HCT116 (cell line): ENCODE measurements at regions not wholly inside any gene's neighbourhood (a gene's known extent, or its start where the extent isn't known, plus 50 kb on each side); places are given as distances from the start of the nearest gene placed in this dataset.
"Not testable (repeated sequence)": the region's sequence is repeated elsewhere in the genome, so short reads cannot be mapped to it uniquely, and the experiment has no call there.

ENCODE experiments used
- ATAC-seq: fragments of 200-7000 bp; cut with Tn5 transposase; 2 replicates; pipeline ENCODE4 v1.9.1; 2020; ENCODE audit warnings: mild to moderate bottlenecking, moderate library complexity
- BruUV-seq: library from RNA; stranded (reverse); fragments of 400-500 nt; replicated peaks from 2 replicates; lab custom pipeline; 2021; lab: Mats Ljungman, UMichigan
- CTCF ChIA-PET: fragments of 300-600 bp; sonication (Branson Sonifier 250); formaldehyde crosslinking; loops from one replicate; lab custom pipeline; 2021; ENCODE audit warnings: antibody characterized with exemption; lab: Charles Lee
- POLR2A ChIA-PET: fragments of 300-600, 350-600 bp; sonication (Branson Sonifier 250); formaldehyde crosslinking; loops from one replicate; lab custom pipeline; 2021; ENCODE audit warnings: antibody characterized with exemption; lab: Charles Lee
- RAD21 ChIA-PET, 2 experiments: fragments of 300-600 bp; sonication (Branson Sonifier 250); formaldehyde crosslinking; loops; one replicate each; lab custom pipeline; 2023; ENCODE audit warnings: low total read pairs in 2 of 2; ENCODE audit not compliant: uncharacterized antibody in 2 of 2, unreplicated experiment in 2 of 2, low non-redundant PET in 1 of 2; lab: Charles Lee
- DNase-seq: peaks from one replicate; pipeline ENCODE4 v3.0.0-alpha.2; 2010; ENCODE audit warnings: low read depth, low spot score
- H2AFZ ChIP-seq: fragments of 200-600 bp; shearing (Covaris generic), sonication (generic); 2 replicates; pipeline ENCODE4 v1.6.1; 2017; ENCODE audit warnings: low read depth, mixed run types, mixed read lengths, antibody characterized with exemption, low read length; ENCODE audit not compliant: poor library complexity, severe bottlenecking
- H3K27ac ChIP-seq: 2 replicates; pipeline ENCODE4 v1.5.1; 2012; ENCODE audit warnings: low read depth, low read length
- H3K27me3 ChIP-seq: fragments of 200-600 bp; sonication (generic); 2 replicates; pipeline ENCODE4 v1.6.1; 2016; ENCODE audit warnings: mixed run types, low read length, mixed read lengths; ENCODE audit not compliant: insufficient read depth
- H3K36me3 ChIP-seq, 2 experiments: fragments of 200-500 bp in 1 of 2; fragments of 200-600 bp in 1 of 2; sonication (Bioruptor generic) in 1 of 2; sonication (generic) in 1 of 2; 2 replicates each; pipeline versions ENCODE4 v1.5.1 to v1.6.1; 2014 to 2016; ENCODE audit warnings: low read length in 2 of 2, inconsistent platforms in 1 of 2, mixed read lengths in 1 of 2, mixed run types in 1 of 2; ENCODE audit not compliant: insufficient read depth in 2 of 2, control insufficient read depth in 1 of 2
- H3K4me1 ChIP-seq, 2 experiments: fragments of 200-600 bp in 1 of 2; sonication (generic) in 1 of 2; 2 replicates each; pipeline versions ENCODE4 v1.5.1 to v1.6.1; 2012 to 2017; ENCODE audit warnings: low read length in 2 of 2, inconsistent platforms in 1 of 2, mild to moderate bottlenecking in 1 of 2, mixed read lengths in 1 of 2, mixed run types in 1 of 2, moderate library complexity in 1 of 2; ENCODE audit not compliant: insufficient read depth in 2 of 2, control insufficient read depth in 1 of 2
- H3K4me2 ChIP-seq: fragments of 200-600 bp; sonication (generic); 2 replicates; pipeline ENCODE4 v1.6.1; 2017; ENCODE audit warnings: mixed run types, low read length, mixed read lengths
- H3K4me3 ChIP-seq, 2 experiments: fragments of 200-600 bp in 1 of 2; sonication (generic) in 1 of 2; replicated peaks in 1 of 2; 2 replicates each; pipeline ENCODE4 v1.5.1; 2011 to 2016; ENCODE audit warnings: low read length in 2 of 2, control low read depth in 1 of 2, low read depth in 1 of 2, mild to moderate bottlenecking in 1 of 2, mixed read lengths in 1 of 2, mixed run types in 1 of 2
- H3K79me2 ChIP-seq: fragments of 200-600 bp; sonication (generic); 2 replicates; pipeline ENCODE4 v1.6.1; 2017; ENCODE audit warnings: mild to moderate bottlenecking, mixed run types, low read length, moderate library complexity, mixed read lengths; ENCODE audit not compliant: insufficient read depth
- H3K9ac ChIP-seq: fragments of 200-600 bp; sonication (generic); 2 replicates; pipeline ENCODE4 v1.6.1; 2016; ENCODE audit warnings: low read length, mixed read lengths
- H3K9me2 ChIP-seq: fragments of 200-600 bp; sonication (generic), shearing (Covaris generic); 2 replicates; pipeline ENCODE4 v1.6.1; 2017; ENCODE audit warnings: mixed run types, mild to moderate bottlenecking, moderate library complexity; ENCODE audit not compliant: insufficient read depth
- H3K9me3 ChIP-seq, 2 experiments: fragments of 200-500 bp in 1 of 2; fragments of 200-600 bp in 1 of 2; sonication (Bioruptor generic) in 1 of 2; sonication (generic) in 1 of 2; 2 replicates each; pipeline ENCODE4 v1.6.1; 2014 to 2017; ENCODE audit warnings: low read length in 2 of 2, mixed read lengths in 2 of 2, inconsistent platforms in 1 of 2, low read depth in 1 of 2, mild to moderate bottlenecking in 1 of 2, mixed run types in 1 of 2, moderate library complexity in 1 of 2; ENCODE audit not compliant: control insufficient read depth in 1 of 2, insufficient read depth in 1 of 2
- H4K20me1 ChIP-seq: fragments of 200-600 bp; sonication (generic), shearing (Covaris generic); 2 replicates; pipeline ENCODE4 v1.6.1; 2017; ENCODE audit warnings: mixed run types, mild to moderate bottlenecking, moderate library complexity; ENCODE audit not compliant: insufficient read depth
- EZH2phosphoT487 ChIP-seq: fragments of 200-600 bp; IDR thresholded peaks from 2 replicates; pipeline ENCODE4 v1.6.1; 2018; ENCODE audit warnings: antibody characterized with exemption, borderline replicate concordance
- JUND ChIP-seq: IDR thresholded peaks from 2 replicates; pipeline ENCODE4 v1.6.1; 2012
- RAD21 ChIP-seq: IDR thresholded peaks from 2 replicates; pipeline ENCODE4 v1.6.1; 2012; ENCODE audit warnings: low read depth, mild to moderate bottlenecking
- SIN3A ChIP-seq: IDR thresholded peaks from 2 replicates; pipeline ENCODE4 v1.6.1; 2012; ENCODE audit warnings: low read depth
- ZNF274 ChIP-seq: fragments of 200-500 bp; sonication (Bioruptor generic); IDR thresholded peaks from 2 replicates; pipeline ENCODE4 v1.6.1; 2014; ENCODE audit warnings: mild to moderate bottlenecking, low read depth, low read length, inconsistent platforms
- intact Hi-C: fragments of 100-400 bp; cut with micrococcal nuclease; formaldehyde crosslinking; loops from 2 replicates; pipeline ENCODE4 v1.10.0; 2022
- TF ChIP-seq, protein P1 (sequence below): IDR thresholded peaks from 2 replicates; pipeline ENCODE4 v1.6.1; 2012
- TF ChIP-seq, protein P2 (sequence below): IDR thresholded peaks from 2 replicates; pipeline ENCODE4 v1.6.1; 2012
- TF ChIP-seq, protein P3 (sequence below), 3 experiments: fragments of 200-600 bp in 1 of 3; sonication (generic) in 1 of 3; IDR thresholded peaks in 2 of 3; conservative IDR thresholded peaks in 1 of 3; 2 replicates each; pipeline ENCODE4 v1.5.1; 2012 to 2017; ENCODE audit warnings: low read depth in 2 of 3, low read length in 2 of 3, antibody characterized with exemption in 1 of 3, borderline replicate concordance in 1 of 3, control low read depth in 1 of 3, mild to moderate bottlenecking in 1 of 3, mixed read lengths in 1 of 3, mixed run types in 1 of 3, moderate library complexity in 1 of 3; ENCODE audit not compliant: insufficient read depth in 1 of 3

DNA sequence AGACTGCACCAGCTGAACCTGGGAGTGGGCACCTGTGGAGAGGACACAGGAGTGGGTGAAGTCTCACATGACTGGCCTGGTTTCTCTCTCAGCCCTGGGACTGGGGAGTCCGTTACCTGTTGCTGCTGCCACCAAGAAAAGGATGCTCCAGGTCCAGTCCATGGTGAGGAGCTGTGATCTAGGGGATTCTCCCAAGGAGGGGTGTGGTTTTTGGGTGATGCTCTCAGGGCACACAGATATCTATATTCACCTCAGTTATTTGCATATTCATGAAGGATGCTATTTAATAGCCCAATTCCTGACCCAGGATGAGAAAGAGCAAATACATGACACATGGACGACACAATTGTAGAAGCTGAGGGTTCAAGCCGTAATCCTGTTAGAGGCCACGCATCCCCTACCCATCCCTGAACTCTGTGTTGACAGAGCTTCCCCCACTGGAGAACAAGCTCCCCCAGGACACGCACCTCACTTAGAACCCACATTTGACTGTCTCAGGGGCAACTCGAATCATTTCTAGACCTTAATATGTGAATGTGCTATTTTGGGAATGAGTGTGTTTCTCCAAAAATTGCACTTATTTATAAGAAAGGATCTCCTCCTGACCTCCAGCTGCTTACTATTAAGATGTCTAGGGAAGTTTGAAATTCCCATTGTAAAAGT lies 658.9 kb downstream of the TMEM121 start:
- H3K79me2 ChIP-seq, H3K9me2 ChIP-seq, H3K4me3 ChIP-seq, H3K4me2 ChIP-seq, CTCF ChIA-PET, H3K36me3 ChIP-seq, intact Hi-C loops, H3K27me3 ChIP-seq, H3K9me3 ChIP-seq, RAD21 ChIA-PET, H3K9ac ChIP-seq, H3K4me1 ChIP-seq, H4K20me1 ChIP-seq, BruUV-seq, POLR2A ChIA-PET, DNase-seq, ATAC-seq, H3K27ac ChIP-seq, H2AFZ ChIP-seq: not testable (repeated sequence)

DNA sequence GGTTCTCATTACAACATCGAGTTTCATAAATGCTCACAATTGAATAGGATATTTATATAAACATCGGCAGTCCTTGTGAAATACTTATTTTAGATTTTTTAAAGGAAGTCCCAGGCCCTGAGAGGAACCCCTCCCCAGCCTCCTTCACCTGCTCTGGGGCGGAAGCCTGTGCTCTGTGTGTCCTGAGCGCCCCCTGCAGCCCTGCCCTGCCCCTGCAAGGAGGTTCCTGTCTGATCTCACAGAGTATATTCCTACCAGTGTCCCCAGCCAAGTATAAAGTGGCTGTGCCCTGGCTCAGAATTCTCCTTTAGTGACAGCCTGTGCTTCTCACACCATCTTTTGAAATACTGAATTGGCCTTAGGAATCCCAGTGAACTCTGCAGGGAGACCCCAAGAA lies 659.5 kb downstream of the TMEM121 start:
- peaks cover 0 to 3% of the 10 kb centered on the region in 2 experiments; a peak in 1 of 4 replicates for H3K9me3 ChIP-seq
- H3K9ac ChIP-seq: no peak overlapping the region
- TF ChIP-seq, protein P1, sequence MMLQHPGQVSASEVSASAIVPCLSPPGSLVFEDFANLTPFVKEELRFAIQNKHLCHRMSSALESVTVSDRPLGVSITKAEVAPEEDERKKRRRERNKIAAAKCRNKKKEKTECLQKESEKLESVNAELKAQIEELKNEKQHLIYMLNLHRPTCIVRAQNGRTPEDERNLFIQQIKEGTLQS: no peak
- no peak for TF ChIP-seq JUND
- TF ChIP-seq, protein P2, sequence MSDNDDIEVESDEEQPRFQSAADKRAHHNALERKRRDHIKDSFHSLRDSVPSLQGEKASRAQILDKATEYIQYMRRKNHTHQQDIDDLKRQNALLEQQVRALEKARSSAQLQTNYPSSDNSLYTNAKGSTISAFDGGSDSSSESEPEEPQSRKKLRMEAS: no peak
- TF ChIP-seq, protein P3, sequence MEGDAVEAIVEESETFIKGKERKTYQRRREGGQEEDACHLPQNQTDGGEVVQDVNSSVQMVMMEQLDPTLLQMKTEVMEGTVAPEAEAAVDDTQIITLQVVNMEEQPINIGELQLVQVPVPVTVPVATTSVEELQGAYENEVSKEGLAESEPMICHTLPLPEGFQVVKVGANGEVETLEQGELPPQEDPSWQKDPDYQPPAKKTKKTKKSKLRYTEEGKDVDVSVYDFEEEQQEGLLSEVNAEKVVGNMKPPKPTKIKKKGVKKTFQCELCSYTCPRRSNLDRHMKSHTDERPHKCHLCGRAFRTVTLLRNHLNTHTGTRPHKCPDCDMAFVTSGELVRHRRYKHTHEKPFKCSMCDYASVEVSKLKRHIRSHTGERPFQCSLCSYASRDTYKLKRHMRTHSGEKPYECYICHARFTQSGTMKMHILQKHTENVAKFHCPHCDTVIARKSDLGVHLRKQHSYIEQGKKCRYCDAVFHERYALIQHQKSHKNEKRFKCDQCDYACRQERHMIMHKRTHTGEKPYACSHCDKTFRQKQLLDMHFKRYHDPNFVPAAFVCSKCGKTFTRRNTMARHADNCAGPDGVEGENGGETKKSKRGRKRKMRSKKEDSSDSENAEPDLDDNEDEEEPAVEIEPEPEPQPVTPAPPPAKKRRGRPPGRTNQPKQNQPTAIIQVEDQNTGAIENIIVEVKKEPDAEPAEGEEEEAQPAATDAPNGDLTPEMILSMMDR (IDR thresholded peaks at IDR 0.05 in 2 of 3, conservative IDR thresholded peaks at IDR 0.05 in 1 of 3; ENCODE audit: borderline replicate concordance in 1 of 3, insufficient read depth in 1 of 3, low read depth in 2 of 3, low read length in 2 of 3): 0 out of 6 replicates have a peak, but pooled peaks of 1 of the 3 experiments have one; percentile 15
- no peak for TF ChIP-seq SIN3A
- no peak for TF ChIP-seq RAD21
- no peak for TF ChIP-seq EZH2phosphoT487
- no peak for TF ChIP-seq ZNF274
- TF ChIP-seq, all 23 proteins: peak for 1
- Histone ChIP-seq H3K4me3 (no peak overlapping the region), H3K4me1 (no peaks in the 10 kb centered on the region), H3K27me3 (no peaks in the 10 kb centered on the region), H3K36me3 (no peaks in the 10 kb centered on the region), H3K9me2 (no peaks in the 10 kb centered on the region), H3K79me2 (no peaks in the 10 kb centered on the region), H3K27ac (no peak overlapping the region), H4K20me1 (no peaks in the 10 kb centered on the region), H2AFZ (no peak overlapping the region), H3K4me2 (no peak overlapping the region)
- no TSS peak for BruUV-seq
- ChIA-PET POLR2A (no interaction called here), CTCF (no interaction called here), RAD21 (no interaction called here)
- intact Hi-C loops: no loop called here
- ATAC-seq: no peak
- no peak for DNase-seq
